Stomach (tissue), 8 donors: ENCODE measurements at regions not wholly inside any gene's neighbourhood (a gene's known extent, or its start where the extent isn't known, plus 50 kb on each side); places are given as distances from the start of the nearest gene placed in this dataset.
"Not testable (repeated sequence)": the region's sequence is repeated elsewhere in the genome, so short reads cannot be mapped to it uniquely, and the experiment has no call there.

Experiments
- DNase-seq, 2 donors: peaks; one replicate each; pipeline versions ENCODE4 v3.0.0 to v3.0.0-alpha.2; 2013 to 2019
- H3K27ac ChIP-seq, 5 donors: fragments of 200-600 bp in 4 of 5; sonication (generic) in 4 of 5; one replicate each; pipeline ENCODE4 v1.5.1; 2013 to 2019; ENCODE audit warnings: mild to moderate bottlenecking in 1 of 5, moderate library complexity in 1 of 5
- H3K27me3 ChIP-seq, 3 donors: fragments of 200-600 bp; sonication (generic); one replicate each; pipeline ENCODE4 v1.5.1; 2017 to 2019; ENCODE audit warnings: mixed run types in 1 of 3
- H3K36me3 ChIP-seq, 4 donors: fragments of 200-600 bp; sonication (generic); 1 replicate in 3 of 4; 2 replicates in 1 of 4; pipeline ENCODE4 v1.5.1; 2016 to 2019
- H3K4me1 ChIP-seq, 4 donors: fragments of 200-600 bp; sonication (generic); one replicate each; pipeline ENCODE4 v1.5.1; 2016 to 2019
- H3K4me3 ChIP-seq, 4 donors: fragments of 200-600 bp; sonication (generic) in 3 of 4; one replicate each; pipeline ENCODE4 v1.5.1; 2016 to 2019; ENCODE audit warnings: mild to moderate bottlenecking in 1 of 4
- H3K9me3 ChIP-seq, 4 donors: fragments of 200-600 bp; sonication (generic); one replicate each; pipeline ENCODE4 v1.5.1; 2016 to 2019
- EP300 ChIP-seq: sonication (generic); formaldehyde crosslinking; IDR thresholded peaks from one replicate; pipeline ENCODE4 v1.6.1; 2017; ENCODE audit warnings: antibody characterized with exemption
- POLR2A ChIP-seq, 4 donors: fragments of 450-650 bp; IDR thresholded peaks; one replicate each; pipeline ENCODE4 v1.6.1; 2016; ENCODE audit warnings: antibody characterized with exemption in 4 of 4, control low read depth in 2 of 4, mild to moderate bottlenecking in 1 of 4, moderate library complexity in 1 of 4
- POLR2AphosphoS5 ChIP-seq, 3 donors: sonication (generic); formaldehyde crosslinking; IDR thresholded peaks; one replicate each; pipeline ENCODE4 v1.6.1; 2016; ENCODE audit warnings: antibody characterized with exemption in 3 of 3
- WGBS, 5 donors: extraction: QIAGEN DNeasy Blood & Tissue Kit in 3 of 5; methylation state at CpG; one replicate each; pipeline versions ENCODE4 v1.1.5 to v1.1.7; 2013 to 2018; 5-methylcytosine and 5-hydroxymethylcytosine counted together
- intact Hi-C: fragments of 100-400 bp; cut with DNase I; formaldehyde crosslinking; loops from one replicate; pipeline ENCODE4 v1.15.1; 2023; ENCODE audit warnings: low total_unique reads
- TF ChIP-seq, protein P1 (sequence below), 7 experiments: fragments of 450-650 bp in 4 of 7; fragments of 200-600 bp in 3 of 7; sonication (generic) in 3 of 7; IDR thresholded peaks; one replicate each; pipeline ENCODE4 v1.5.1; 2016 to 2019; ENCODE audit warnings: antibody characterized with exemption in 7 of 7, control low read depth in 2 of 7, mild to moderate bottlenecking in 1 of 7
- donor health status: healthy with polysubstance abuse.
- donor health status: Bipolar disorder and iron deficiency.
- donor health status: healthy.

DNA sequence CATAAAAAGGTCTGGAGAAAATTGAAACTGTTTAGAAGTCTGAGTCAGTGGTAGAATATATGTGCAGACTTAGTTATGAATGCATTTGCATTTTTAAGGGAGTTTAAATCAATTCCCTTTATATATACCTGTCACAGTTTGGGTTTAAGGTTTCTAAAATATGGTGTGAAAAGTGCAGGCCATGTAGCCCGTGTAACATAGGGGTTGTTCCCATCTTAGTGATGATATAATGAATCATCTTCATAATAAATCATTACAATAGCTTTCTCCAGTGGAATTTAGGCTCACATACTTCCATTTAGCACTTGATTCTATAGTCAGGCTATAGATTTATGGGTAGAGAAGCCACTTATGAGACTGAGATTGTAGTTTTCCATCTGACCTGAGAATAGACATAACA is 1162.4 kb downstream of the SLC16A7 start:
- TF ChIP-seq, protein P1, sequence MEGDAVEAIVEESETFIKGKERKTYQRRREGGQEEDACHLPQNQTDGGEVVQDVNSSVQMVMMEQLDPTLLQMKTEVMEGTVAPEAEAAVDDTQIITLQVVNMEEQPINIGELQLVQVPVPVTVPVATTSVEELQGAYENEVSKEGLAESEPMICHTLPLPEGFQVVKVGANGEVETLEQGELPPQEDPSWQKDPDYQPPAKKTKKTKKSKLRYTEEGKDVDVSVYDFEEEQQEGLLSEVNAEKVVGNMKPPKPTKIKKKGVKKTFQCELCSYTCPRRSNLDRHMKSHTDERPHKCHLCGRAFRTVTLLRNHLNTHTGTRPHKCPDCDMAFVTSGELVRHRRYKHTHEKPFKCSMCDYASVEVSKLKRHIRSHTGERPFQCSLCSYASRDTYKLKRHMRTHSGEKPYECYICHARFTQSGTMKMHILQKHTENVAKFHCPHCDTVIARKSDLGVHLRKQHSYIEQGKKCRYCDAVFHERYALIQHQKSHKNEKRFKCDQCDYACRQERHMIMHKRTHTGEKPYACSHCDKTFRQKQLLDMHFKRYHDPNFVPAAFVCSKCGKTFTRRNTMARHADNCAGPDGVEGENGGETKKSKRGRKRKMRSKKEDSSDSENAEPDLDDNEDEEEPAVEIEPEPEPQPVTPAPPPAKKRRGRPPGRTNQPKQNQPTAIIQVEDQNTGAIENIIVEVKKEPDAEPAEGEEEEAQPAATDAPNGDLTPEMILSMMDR (IDR thresholded peaks at IDR 0.05): no peak
- TF ChIP-seq POLR2AphosphoS5 (IDR thresholded peaks at IDR 0.05) (no peak), POLR2A (IDR thresholded peaks at IDR 0.05) (no peak), EP300 (no peak)
- Histone ChIP-seq H3K36me3 (no peaks in the 10 kb centered on the region), H3K27me3 (no peaks in the 10 kb centered on the region), H3K27ac (no peak overlapping the region), H3K9me3 (no peaks in the 10 kb centered on the region), H3K4me1 (no peaks in the 10 kb centered on the region), H3K4me3 (no peak overlapping the region)
- no peak for DNase-seq
- 32 to 55% (median 45%) methylated on average over 1 of the region's 1 CpG for WGBS, 5 donors
- intact Hi-C loops: no loop called here

DNA sequence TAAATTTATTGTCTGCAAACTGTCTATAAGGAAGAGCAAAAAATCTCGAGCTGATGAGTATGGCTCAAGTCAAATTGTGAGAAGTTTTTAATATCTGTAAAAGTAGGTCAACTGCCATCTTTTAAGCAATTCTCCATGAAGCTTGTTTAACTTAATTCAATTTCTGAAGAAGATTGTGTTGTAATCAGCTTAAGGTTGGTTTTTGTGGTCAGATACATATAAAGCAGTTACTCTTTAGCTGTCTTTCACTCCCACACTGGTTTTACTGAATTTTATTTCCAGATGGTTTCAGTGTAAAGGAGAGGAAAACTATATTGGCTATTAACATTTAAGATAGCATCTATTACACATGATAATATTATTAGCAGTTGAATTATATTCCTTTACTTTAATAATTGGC is 1165.1 kb downstream of the SLC16A7 start:
- no peaks in the 10 kb centered on the region for H3K27me3 ChIP-seq
- 51 to 66% (median 56%) methylated on average over 1 of the region's 1 CpG for WGBS, 5 donors
- no peak overlapping the region for H3K4me3 ChIP-seq
- no peaks in the 10 kb centered on the region for H3K4me1 ChIP-seq
- no peak for DNase-seq
- H3K36me3 ChIP-seq: no peaks in the 10 kb centered on the region
- TF ChIP-seq, protein P1 (IDR thresholded peaks at IDR 0.05): no peak
- TF ChIP-seq EP300: no peak
- no peak for TF ChIP-seq POLR2AphosphoS5 (IDR thresholded peaks at IDR 0.05)
- no peak for TF ChIP-seq POLR2A (IDR thresholded peaks at IDR 0.05)
- H3K9me3 ChIP-seq: no peaks in the 10 kb centered on the region
- intact Hi-C loops: no loop called here
- H3K27ac ChIP-seq: no peak overlapping the region

DNA sequence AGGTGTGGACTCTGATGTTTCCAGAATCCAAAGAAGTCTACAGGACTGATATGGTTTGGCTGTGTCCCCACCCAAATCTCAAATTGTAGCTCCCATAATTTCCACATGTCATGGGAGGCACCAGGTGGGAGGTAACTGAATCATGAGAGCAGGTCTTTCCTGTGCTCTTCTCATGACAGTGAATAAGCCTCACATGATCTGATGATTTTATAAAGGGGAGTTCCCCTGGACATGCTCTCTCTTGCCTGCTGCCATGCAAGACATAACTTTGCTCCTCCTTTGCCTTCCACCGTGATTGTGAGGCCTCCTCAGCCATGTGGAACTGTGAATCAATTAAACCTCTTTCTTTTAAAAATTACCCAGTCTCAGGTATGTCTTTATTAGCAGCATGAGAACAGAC is 1205.3 kb downstream of the SLC16A7 start:
- H3K4me1 ChIP-seq, H3K4me3 ChIP-seq, H3K27me3 ChIP-seq, H3K36me3 ChIP-seq, H3K27ac ChIP-seq, intact Hi-C loops, H3K9me3 ChIP-seq, DNase-seq: not testable (repeated sequence)
- WGBS, 5 donors: 57 to 91% (median 83%) methylated on average over 1 of the region's 1 CpG

DNA sequence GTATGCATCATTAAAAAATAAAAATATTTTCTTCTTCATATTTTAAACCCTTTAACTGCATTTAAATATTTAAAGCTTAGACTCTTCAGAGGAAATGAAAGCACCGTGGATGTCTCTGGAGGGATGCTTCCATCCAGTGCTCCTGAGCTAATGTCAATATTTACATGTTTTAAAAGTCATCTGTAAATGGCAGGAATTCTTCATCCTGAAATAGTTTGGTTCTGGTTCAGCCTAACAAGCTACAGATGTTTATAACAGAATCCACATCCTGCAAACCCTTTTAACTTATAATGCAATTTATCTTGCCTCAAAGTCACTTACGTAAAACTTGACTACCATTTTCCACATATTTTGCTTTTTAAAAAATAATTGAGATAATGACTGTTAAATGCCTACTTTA is 1207.3 kb downstream of the SLC16A7 start:
- no peaks in the 10 kb centered on the region for H3K36me3 ChIP-seq
- H3K27me3 ChIP-seq: no peaks in the 10 kb centered on the region
- no peaks in the 10 kb centered on the region for H3K9me3 ChIP-seq
- peak in 1 of 2 donors; percentile 1 for DNase-seq
- no peak overlapping the region for H3K27ac ChIP-seq
- WGBS, 5 donors: 13 to 26% (median 19%) methylated on average over 2 of the region's 2 CpGs
- intact Hi-C loops: no loop called here
- TF ChIP-seq POLR2AphosphoS5 (IDR thresholded peaks at IDR 0.05) (no peak), EP300 (no peak), POLR2A (IDR thresholded peaks at IDR 0.05) (no peak)
- TF ChIP-seq, protein P1 (IDR thresholded peaks at IDR 0.05): no peak
- no peak overlapping the region for H3K4me3 ChIP-seq
- no peaks in the 10 kb centered on the region for H3K4me1 ChIP-seq

DNA sequence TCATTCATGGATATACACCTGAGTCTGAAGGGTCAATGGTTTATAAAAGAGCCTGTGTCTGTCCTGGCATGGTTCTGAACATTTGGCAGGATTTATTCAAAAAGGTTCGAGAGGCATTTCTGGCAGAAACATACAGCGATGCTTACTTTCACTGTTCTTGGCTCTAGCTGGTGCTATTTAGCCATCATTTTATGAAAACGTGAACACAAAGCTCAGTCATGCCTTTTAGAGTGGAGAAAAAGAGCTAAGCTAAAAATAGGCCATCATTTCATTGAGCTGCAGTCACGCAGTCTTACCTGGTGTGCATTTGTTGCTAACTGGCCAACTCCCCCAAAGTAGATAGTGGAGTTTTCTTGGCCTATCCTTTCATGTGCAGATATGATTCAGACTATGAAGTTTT is 1209.5 kb downstream of the SLC16A7 start:
- 44 to 59% (median 58%) methylated on average over 4 of the region's 4 CpGs for WGBS, 5 donors
- intact Hi-C loops: no loop called here
- Histone ChIP-seq H3K4me3 (no peak overlapping the region), H3K9me3 (no peaks in the 10 kb centered on the region), H3K4me1 (no peaks in the 10 kb centered on the region), H3K27me3 (no peaks in the 10 kb centered on the region), H3K36me3 (no peaks in the 10 kb centered on the region), H3K27ac (no peak overlapping the region)
- TF ChIP-seq, protein P1 (IDR thresholded peaks at IDR 0.05): no peak
- no peak for TF ChIP-seq EP300
- TF ChIP-seq POLR2AphosphoS5 (IDR thresholded peaks at IDR 0.05): no peak
- TF ChIP-seq POLR2A (IDR thresholded peaks at IDR 0.05): no peak
- DNase-seq: peak in 1 of 2 donors; percentile 16
